ENCODE measurements at regions not wholly inside any gene's neighbourhood (a gene's known extent, or its start where the extent isn't known, plus 50 kb on each side); places are given as distances from the start of the nearest gene placed in this dataset.
A peak's percentile ranks its signal among the peaks of the same experiment; 100 is the strongest.

DNA sequence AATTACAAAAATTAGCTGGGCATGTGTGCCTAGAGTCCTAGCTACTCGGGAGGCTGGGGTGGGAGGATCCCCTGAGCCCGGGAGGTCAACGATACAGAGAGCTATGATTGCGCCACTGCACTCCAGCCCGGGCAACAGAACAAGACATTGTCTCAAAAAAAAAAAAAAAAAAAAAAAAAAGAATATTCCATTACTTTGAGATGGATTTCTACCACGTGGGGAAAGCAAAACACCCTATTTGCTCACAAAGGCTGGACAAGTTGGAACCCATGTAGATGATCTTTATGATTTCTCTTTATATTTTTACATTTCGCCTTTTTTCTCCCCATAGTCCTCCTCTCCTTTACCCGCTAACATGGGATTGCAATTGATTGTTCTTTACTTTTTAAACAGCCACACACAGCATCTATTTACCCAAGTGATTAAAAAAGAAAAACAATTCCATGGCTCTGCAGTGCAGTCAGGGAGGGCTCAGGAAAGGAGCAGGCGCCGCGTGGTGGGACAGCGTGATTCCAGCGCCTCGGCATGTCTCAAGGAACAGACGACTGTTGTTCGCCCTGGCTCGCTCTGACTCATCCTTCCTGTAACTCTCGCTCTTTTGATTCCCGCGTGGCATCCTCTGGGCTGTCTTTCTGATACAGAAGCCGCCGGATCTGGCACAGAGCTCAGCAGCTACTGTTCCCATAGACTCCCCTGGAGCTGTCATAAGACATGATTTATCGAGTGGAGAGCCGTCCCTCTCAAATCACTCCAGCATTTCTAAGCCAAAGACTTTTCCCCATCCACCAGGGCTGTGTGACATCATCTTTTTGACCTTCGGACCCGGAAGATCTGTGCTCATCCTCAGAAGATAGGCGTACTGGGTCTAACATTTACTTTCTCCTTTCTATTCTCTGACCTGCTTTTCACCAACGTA is 230.4 kb upstream of the AGAP1 start:
- peak overlapping the region in 2 of 3 experiments; percentile 73 to 76 for H3K27ac Mint-ChIP-seq
- peaks cover 13% of the 10 kb centered on the region for H3K27me3 Mint-ChIP-seq (ENCODE audit: low read depth)
- H3K36me3 Mint-ChIP-seq (ENCODE audit: low read depth): no peaks in the 10 kb centered on the region
- peaks cover 36% of the 10 kb centered on the region for H3K4me1 Mint-ChIP-seq
- TF ChIP-seq, protein P1, sequence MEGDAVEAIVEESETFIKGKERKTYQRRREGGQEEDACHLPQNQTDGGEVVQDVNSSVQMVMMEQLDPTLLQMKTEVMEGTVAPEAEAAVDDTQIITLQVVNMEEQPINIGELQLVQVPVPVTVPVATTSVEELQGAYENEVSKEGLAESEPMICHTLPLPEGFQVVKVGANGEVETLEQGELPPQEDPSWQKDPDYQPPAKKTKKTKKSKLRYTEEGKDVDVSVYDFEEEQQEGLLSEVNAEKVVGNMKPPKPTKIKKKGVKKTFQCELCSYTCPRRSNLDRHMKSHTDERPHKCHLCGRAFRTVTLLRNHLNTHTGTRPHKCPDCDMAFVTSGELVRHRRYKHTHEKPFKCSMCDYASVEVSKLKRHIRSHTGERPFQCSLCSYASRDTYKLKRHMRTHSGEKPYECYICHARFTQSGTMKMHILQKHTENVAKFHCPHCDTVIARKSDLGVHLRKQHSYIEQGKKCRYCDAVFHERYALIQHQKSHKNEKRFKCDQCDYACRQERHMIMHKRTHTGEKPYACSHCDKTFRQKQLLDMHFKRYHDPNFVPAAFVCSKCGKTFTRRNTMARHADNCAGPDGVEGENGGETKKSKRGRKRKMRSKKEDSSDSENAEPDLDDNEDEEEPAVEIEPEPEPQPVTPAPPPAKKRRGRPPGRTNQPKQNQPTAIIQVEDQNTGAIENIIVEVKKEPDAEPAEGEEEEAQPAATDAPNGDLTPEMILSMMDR (IDR thresholded peaks at IDR 0.05; ENCODE audit: unreplicated experiment in 3 of 3): no peak
- no peaks in the 10 kb centered on the region for H3K9me3 Mint-ChIP-seq
- peak overlapping the region in 2 of 3 experiments; percentile 59 to 66 for H3K4me3 Mint-ChIP-seq

DNA sequence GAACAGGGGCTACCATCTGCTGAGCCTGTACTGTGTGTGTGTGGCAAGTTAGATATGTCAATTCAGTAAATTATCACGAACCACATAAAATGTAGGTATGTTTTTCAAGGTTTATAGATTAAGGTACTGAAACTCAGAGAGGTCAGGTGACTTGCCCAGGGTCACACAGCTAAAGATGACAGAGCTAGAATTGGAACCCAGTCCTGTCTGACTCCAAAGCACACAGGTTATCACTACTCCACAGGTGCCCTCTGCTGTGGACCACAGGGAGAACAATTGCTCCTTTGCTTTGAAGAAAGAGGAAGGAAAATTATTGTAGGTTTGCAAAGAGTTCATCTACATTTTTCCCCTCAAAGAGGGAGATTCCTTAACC is 229.7 kb upstream of the AGAP1 start:
- Mint-ChIP-seq H3K27ac (peak overlapping the region in 2 of 3 experiments; percentile 73 to 76), H3K27me3 (ENCODE audit: low read depth) (peaks cover 13% of the 10 kb centered on the region), H3K36me3 (ENCODE audit: low read depth) (no peaks in the 10 kb centered on the region), H3K4me1 (peaks cover 42% of the 10 kb centered on the region), H3K9me3 (no peaks in the 10 kb centered on the region), H3K4me3 (no peak overlapping the region)
- TF ChIP-seq, protein P1 (IDR thresholded peaks at IDR 0.05; ENCODE audit: unreplicated experiment in 3 of 3): no peak

DNA sequence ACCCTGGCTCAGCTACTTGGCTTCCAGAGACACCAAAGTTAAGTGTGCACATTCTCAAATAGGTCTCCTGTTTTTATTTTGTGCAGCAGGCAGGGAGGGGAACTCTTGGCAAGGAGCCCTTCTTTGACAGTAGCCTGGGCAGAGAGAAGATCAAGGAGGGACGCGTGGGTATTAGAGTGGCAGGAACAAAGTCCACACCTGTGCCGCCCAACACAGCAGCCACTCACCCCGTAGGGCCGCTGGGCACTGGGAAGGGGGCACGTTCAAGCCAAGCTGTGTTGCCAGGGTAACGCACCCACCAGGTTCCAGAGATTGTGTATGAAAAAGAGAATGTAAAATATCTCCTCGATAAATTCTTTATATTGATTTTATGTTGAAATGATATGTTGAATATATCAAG is 229.3 kb upstream of the AGAP1 start:
- Mint-ChIP-seq H3K9me3 (no peaks in the 10 kb centered on the region), H3K27me3 (ENCODE audit: low read depth) (peaks cover 13% of the 10 kb centered on the region), H3K36me3 (ENCODE audit: low read depth) (no peaks in the 10 kb centered on the region), H3K27ac (peak overlapping the region in 1 of 3 experiments; percentile 65), H3K4me1 (peaks cover 45% of the 10 kb centered on the region), H3K4me3 (no peak overlapping the region)
- TF ChIP-seq, protein P1 (IDR thresholded peaks at IDR 0.05; ENCODE audit: unreplicated experiment in 3 of 3): no peak

DNA sequence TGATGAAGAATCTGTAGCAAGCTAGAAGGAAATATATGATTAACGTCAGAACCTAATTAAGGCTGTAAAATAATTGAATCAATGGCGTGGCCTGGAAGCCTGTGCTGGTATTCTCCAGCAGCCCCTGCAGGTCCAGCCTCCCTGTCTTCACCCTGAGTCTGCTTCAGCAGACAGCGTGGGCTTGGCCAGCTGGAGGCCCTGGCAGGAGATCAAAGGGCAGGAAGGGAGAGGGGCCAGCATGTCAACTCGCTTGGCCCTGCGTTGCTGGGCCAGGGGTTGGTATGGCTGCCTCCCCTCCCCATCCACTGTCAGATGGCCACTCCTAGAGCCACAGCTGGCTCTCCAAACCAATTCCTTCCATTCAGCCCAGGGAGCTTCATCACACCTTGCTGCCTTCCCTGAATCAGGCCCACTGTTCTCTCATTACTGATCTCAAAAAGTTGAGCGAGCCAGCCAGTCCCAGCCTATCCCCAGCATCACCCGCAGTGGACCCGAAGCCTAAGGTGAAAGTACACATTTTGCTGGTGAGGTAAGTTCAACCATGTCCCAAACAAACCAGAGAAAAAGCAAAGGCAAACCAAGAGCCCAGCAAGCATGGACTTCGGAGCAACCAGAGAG is 228.4 kb upstream of the AGAP1 start:
- Mint-ChIP-seq H3K4me3 (no peak overlapping the region), H3K36me3 (ENCODE audit: low read depth) (no peaks in the 10 kb centered on the region), H3K4me1 (peaks cover 45% of the 10 kb centered on the region), H3K27me3 (ENCODE audit: low read depth) (peaks cover 13% of the 10 kb centered on the region), H3K27ac (peak overlapping the region; percentile 16 to 65 (median 43)), H3K9me3 (no peaks in the 10 kb centered on the region)
- TF ChIP-seq, protein P1 (IDR thresholded peaks at IDR 0.05; ENCODE audit: unreplicated experiment in 3 of 3): no peak

DNA sequence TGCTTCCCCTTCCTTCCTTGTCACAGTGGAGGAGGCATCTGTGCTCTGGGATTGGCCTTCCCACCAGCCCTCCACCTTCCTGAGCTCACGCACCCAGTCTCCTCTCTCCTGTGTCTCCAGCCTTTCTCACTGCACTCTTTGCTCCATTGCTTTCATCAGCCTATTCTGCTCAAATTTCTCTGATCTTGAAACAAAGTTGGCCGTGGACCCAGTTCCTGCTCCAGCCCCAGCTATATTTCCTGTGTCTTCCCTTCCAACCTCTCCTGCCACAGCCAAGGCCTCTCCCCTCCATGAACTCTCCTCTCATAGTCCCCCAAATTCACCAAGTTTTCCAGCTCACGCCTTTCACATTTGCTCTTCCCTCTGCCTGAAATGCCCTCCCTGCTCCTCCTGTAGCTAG is 226.6 kb upstream of the AGAP1 start:
- Mint-ChIP-seq H3K4me3 (peak overlapping the region in 2 of 3 experiments; percentile 10 to 17), H3K4me1 (peaks cover 45% of the 10 kb centered on the region), H3K27ac (peak overlapping the region; percentile 7 to 83 (median 77)), H3K36me3 (ENCODE audit: low read depth) (no peaks in the 10 kb centered on the region), H3K27me3 (ENCODE audit: low read depth) (peaks cover 13% of the 10 kb centered on the region), H3K9me3 (peaks cover 3% of the 10 kb centered on the region)
- TF ChIP-seq, protein P1 (IDR thresholded peaks at IDR 0.05; ENCODE audit: unreplicated experiment in 3 of 3): no peak

All from nephron (organoid).